ENCODE measurements at regions not wholly inside any gene's neighbourhood (a gene's known extent, or its start where the extent isn't known, plus 50 kb on each side); places are given as distances from the start of the nearest gene placed in this dataset.

DNA sequence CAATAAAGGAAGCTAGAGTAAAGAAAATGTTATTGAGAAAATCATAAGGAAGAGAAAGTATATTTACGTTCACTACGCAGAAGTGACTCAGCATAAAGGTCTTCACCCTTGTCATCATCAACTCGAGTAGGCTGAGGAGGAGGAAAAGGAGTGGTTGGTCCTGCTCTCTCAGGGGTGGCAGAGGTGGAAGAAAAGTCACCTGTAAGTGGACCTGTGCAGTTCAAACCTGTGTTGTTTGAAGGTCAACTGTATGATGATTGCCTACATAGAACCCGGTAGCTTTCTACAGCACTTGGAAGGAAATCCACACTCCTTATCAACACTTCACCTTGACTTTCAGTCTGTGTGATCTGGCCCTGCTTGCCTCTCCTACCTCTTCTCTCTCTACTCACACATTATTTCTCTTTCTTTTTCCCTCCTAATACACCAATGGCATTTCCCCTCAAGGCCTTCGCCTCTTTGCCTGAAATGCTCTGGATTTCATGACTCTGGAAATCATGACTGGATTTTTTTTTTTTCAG lies 109.3 kb upstream of the CPEB4 start (continued):
- TF ChIP-seq HNRNPK (IDR thresholded peaks at IDR 0.05; ENCODE audit: low read depth, low read length, poor library complexity, severe bottlenecking) (no peak), ATF3 (IDR thresholded peaks at IDR 0.05) (peak; percentile 57; the same call in 1 of the 2 replicates), ATF3 (CRISPR knock-in tag; conservative IDR thresholded peaks at IDR 0.05) (no peak), HDAC1 (IDR thresholded peaks at IDR 0.05) (0 out of 4 replicates have a peak, but pooled peaks of 1 of the 2 experiments have one; percentile 22), MTA1 (IDR thresholded peaks at IDR 0.05; ENCODE audit: borderline replicate concordance) (peak; percentile 44; the same call in 1 of the 2 replicates), REST (IDR thresholded peaks at IDR 0.05; ENCODE audit: borderline replicate concordance) (no peak), REST (CRISPR knock-in tag; IDR thresholded peaks at IDR 0.05; ENCODE audit: low read depth) (no peak), CBX8 (IDR thresholded peaks at IDR 0.05; ENCODE audit: borderline replicate concordance, extremely low read depth, low read depth, low read length, poor library complexity, severe bottlenecking) (no peak), HDAC2 (IDR thresholded peaks at IDR 0.05) (0 out of 2 replicates have a peak, but pooled peaks have one; percentile 46), MAFK (IDR thresholded peaks at IDR 0.05; ENCODE audit: low read length) (peak; percentile 91), ZNF197 (CRISPR knock-in tag; IDR thresholded peaks at IDR 0.05; ENCODE audit: low read depth) (no peak; the same call in 1 of the 2 replicates)
- TF ChIP-seq, protein P1, sequence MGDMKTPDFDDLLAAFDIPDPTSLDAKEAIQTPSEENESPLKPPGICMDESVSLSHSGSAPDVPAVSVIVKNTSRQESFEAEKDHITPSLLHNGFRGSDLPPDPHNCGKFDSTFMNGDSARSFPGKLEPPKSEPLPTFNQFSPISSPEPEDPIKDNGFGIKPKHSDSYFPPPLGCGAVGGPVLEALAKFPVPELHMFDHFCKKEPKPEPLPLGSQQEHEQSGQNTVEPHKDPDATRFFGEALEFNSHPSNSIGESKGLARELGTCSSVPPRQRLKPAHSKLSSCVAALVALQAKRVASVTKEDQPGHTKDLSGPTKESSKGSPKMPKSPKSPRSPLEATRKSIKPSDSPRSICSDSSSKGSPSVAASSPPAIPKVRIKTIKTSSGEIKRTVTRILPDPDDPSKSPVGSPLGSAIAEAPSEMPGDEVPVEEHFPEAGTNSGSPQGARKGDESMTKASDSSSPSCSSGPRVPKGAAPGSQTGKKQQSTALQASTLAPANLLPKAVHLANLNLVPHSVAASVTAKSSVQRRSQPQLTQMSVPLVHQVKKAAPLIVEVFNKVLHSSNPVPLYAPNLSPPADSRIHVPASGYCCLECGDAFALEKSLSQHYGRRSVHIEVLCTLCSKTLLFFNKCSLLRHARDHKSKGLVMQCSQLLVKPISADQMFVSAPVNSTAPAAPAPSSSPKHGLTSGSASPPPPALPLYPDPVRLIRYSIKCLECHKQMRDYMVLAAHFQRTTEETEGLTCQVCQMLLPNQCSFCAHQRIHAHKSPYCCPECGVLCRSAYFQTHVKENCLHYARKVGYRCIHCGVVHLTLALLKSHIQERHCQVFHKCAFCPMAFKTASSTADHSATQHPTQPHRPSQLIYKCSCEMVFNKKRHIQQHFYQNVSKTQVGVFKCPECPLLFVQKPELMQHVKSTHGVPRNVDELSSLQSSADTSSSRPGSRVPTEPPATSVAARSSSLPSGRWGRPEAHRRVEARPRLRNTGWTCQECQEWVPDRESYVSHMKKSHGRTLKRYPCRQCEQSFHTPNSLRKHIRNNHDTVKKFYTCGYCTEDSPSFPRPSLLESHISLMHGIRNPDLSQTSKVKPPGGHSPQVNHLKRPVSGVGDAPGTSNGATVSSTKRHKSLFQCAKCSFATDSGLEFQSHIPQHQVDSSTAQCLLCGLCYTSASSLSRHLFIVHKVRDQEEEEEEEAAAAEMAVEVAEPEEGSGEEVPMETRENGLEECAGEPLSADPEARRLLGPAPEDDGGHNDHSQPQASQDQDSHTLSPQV (IDR thresholded peaks at IDR 0.05), result peak; percentile 86; the same call in 1 of the 2 replicates
- TF ChIP-seq, protein P2, sequence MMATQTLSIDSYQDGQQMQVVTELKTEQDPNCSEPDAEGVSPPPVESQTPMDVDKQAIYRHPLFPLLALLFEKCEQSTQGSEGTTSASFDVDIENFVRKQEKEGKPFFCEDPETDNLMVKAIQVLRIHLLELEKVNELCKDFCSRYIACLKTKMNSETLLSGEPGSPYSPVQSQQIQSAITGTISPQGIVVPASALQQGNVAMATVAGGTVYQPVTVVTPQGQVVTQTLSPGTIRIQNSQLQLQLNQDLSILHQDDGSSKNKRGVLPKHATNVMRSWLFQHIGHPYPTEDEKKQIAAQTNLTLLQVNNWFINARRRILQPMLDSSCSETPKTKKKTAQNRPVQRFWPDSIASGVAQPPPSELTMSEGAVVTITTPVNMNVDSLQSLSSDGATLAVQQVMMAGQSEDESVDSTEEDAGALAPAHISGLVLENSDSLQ (IDR thresholded peaks at IDR 0.05), result peak; percentile 20; the same call in 1 of the 2 replicates

All from K562 (cell line).